Body of pancreas (tissue), 4 donors: ENCODE measurements at regions not wholly inside any gene's neighbourhood (a gene's known extent, or its start where the extent isn't known, plus 50 kb on each side); places are given as distances from the start of the nearest gene placed in this dataset.

Experiments used
- CTCF ChIP-seq, 7 experiments: fragments of 450-650 bp in 4 of 7; fragments of 200-600 bp in 3 of 7; sonication (generic) in 3 of 7; IDR thresholded peaks; one replicate each; pipeline ENCODE4 v1.5.1; 2016 to 2019; ENCODE audit warnings: antibody characterized with exemption in 7 of 7
- POLR2A ChIP-seq, 3 donors: fragments of 450-650 bp; IDR thresholded peaks; one replicate each; pipeline ENCODE4 v1.6.1; 2016; ENCODE audit warnings: antibody characterized with exemption in 3 of 3, mild to moderate bottlenecking in 2 of 3

- TF ChIP-seq POLR2A (IDR thresholded peaks at IDR 0.05) (no peak), CTCF (IDR thresholded peaks at IDR 0.05) (no peak)
These were observed 363.1 kb downstream of the ENC1 start for GRCh38 chr5:74277418-74277817.
